GM21447 (cell line): ENCODE measurements at regions not wholly inside any gene's neighbourhood (a gene's known extent, or its start where the extent isn't known, plus 50 kb on each side); places are given as distances from the start of the nearest gene placed in this dataset.

ENCODE experiments used
- ATAC-seq: cut with Tn5 transposase; IDR thresholded peaks from one replicate; pipeline ENCODE4 v1.9.1; 2021; ENCODE audit not compliant: unreplicated experiment

DNA sequence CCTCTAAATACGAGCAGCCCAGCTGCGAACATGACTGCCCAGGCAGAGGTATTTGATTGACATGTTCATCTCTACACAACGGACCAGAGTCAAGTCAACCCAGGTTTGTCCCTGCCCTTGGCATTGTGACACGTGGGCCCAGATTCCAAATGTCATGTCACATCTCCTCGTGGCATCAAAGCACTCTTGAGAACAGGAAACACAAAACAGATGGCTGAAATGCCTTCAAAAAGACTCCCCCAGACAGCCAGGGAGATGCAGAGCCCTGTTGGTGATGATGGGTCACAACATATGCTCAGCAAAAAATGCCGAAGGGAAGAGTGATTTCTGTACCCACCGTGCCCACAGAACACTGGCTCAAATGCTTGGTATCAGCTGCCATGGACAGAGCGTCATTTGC lies 337.8 kb upstream of the DAB1 start:
- no peak for ATAC-seq

DNA sequence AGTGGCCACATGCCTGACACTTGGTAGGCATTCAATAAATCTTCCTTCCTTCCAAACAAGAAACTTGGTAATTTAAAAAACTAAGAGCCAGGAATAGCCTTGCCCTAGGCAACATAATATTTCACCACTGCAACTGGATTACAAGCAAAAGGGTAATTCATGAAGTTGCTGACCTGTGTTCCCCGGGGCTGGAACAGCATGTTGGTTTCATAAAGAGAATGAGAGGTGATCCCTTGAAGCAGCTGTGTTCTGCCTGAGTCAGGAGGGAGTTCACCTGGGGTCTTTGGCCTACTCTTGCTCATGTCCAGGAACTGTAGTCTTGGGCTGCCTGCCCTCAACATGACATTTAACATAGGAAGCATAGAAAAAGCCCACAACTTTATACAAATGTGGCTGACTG lies 329.0 kb upstream of the DAB1 start:
- ATAC-seq = no peak

DNA sequence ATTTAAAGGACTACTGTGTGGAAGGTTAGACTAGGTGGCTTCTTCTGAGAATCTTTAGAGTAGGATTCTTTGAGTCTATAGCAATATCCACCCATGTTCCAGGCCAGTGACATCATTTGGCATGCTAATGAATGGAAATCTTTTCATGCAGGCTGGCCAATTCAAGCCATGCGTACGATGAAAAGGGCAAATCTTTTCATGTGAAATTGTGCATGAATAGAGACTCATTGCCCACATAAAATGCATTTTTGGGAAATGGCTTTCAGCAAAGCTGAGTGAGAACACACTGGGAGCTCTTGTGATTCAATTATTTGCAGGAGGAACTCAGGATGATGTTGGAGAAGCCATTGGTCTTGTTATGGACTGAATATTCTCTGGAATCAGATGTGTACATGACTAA lies 324.9 kb upstream of the DAB1 start:
- ATAC-seq = no peak

DNA sequence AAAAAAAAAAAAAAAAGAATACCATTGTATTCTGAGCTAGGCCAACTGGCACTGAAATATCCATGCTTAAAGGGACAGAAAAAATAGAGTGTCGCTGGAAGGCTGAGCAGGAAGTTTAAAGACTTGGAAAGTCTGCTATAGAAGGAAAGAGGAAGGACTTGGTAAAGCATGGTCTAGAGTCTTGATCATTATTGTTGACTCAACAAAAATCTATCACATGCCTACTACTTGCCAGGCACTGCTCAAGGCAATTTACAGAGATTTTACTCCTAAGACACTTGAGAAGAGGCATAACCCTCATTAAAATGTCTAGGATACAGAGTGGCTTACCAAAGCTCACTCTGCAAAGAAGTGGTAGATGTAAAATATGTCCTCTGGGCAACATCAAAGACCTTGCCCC lies 324.0 kb upstream of the DAB1 start:
- no peak for ATAC-seq

DNA sequence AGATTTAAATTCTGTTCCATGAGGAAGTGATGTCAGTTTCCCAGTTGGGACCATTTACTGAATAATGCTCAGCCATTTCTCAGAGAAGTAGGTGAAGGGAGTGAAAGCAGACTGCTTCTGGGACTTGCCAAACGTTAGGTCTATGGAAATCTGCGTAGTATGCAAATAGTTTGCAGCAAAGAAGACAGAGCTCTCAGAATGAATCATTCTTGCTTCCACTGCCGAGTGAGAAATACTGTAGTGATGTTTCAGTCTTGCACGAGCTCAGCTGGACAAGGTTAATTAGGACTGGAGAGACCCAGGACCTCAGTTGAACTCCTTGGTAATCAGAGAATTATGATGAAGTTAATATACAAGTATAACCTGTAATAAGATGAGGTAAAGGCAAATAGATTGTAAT lies 317.7 kb upstream of the DAB1 start:
- peak; percentile 69 for ATAC-seq

DNA sequence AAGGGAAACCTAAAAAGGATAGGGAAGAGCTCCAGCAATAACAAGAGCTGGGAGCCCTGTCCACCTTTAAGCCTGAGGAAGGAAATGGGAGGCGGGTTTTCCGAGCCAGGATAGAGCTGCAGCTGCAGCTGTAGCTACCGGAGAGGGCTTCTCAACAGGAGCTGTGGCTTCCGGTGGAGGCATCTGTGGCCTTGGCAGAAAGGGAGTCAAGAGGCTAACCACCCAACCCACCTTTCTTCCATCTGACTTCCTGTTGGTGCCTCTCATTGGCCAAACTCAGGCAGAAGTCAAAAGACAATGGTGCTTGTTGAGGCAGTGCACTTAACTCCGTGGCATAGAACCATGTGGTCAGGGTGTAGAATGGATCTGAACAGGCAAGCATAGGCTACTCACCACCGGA lies 313.1 kb upstream of the DAB1 start:
- ATAC-seq = no peak

DNA sequence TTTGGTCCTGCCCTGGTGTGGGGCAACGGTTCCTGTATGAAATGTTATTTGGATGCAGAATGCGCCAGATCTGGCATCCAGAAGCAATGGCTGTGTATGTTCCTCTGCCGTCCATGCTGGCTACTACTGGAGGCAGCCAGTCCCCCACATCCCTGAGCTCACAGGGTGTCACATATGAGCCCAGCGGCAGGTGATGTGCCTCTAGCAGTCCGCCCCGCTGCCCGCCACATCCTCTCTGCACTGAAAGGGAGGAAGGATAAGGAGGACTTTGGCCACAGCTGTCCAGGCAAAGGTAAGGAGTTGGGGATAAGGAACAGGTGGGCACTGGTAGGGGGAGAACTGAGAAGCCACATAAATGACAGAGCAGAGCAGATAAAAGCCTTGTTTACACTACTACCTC lies 305.3 kb upstream of the DAB1 start:
- no peak for ATAC-seq

DNA sequence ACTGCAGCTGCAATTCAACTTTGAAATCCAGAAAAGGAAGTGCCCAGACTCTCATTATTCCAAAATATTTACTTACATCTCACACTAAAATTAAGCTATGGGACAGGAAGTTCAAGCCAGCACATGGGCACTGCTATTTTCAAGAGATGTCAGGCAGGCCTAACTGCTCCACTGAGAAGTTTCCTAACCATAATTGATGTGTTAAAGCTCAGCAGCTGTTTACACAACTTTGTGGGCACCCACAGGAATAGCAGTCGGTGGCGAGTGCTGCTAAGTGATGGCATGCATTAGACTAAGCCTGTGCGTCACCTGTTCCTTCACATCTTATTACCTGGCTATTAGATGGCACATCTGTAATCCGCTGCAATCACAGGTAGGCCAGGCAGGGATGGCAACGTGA lies 303.3 kb upstream of the DAB1 start:
- ATAC-seq = no peak

DNA sequence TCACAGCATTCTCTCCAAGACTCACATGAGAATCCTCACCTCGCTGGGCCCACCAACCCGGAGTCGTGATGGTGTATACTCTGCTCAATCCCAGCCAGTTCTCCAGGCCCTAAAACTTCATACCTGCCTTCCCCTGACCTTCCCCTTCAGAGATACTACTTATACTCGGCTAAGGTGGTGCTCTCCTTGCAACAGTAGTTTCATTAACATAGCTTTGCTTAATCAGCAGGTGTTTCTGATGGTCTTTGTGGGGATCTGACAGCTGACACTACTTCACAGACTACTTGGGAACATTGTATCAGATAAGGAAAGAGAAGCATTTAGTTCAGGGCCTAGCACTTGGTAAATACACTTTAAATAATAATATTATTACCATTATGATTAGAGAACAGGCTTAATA lies 301.5 kb upstream of the DAB1 start:
- ATAC-seq = no peak

DNA sequence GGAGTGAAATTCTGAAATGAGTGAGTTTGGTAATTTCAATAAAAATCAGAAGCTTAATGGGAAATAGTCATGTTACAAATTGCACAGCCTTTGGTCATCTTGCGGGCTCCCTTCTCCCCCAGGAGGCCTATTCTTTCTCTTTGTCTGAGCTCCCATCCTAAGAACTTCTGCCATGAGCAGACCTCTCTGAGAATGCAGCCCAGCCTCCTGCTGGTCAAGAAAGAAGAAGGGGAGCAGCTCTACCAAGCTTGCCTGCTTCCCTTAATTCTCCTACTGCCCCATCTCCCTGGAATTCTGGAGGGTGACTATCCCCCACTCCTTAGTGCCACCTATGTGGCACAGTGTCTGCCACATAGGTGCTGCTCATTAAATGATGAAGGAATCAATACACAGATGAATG lies 300.7 kb upstream of the DAB1 start:
- ATAC-seq = no peak

DNA sequence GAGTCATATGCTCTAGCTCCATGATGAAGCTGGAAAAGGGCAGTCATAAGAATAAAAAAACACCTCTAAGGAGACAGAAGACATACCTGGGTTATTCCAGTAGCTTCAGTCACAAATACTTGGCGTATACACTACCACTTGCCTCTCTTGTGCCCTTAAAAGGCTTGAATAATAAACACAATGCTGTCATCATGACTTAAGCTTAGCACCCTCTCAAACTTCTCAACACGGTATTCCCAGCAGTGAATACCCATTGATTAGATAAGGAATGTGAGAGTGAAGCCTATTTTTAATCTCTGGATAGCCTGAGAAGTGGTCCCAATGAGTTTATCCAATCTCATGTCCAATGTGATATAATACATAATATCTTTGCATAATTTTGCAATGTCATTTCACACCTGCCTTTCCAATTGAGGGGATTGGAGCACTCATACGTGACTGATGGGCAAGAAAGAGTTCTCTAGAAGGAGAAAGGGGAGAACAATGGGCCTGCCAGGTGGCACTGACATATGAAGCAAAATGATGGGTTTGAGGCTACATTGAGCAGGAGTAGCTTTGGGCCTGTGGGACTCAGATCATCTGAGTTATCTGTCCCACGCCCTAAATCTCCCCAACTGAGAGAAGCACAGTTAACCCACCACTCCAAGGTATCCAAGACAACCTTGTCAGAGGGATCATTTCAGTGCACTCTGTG lies 298.6 kb upstream of the DAB1 start:
- ATAC-seq = no peak

DNA sequence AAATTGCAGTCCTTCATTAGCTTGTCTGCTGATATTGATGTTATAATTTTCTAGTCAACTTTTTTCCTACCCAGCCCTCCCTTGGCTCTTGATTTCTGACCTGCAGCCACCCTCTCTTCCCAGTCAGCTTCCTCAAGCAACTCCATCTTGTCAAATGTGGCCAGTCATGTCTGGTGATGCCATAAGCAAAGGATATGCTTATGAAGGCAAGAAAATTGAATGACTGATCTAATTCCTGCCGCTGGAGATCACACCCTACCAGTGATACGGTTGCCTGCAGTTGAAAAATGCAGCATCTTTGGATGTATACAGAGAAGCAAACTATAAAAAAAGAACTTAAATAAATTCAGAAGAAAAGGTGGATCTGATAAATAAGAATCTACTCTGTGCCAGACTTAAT lies 297.1 kb upstream of the DAB1 start:
- no peak for ATAC-seq

DNA sequence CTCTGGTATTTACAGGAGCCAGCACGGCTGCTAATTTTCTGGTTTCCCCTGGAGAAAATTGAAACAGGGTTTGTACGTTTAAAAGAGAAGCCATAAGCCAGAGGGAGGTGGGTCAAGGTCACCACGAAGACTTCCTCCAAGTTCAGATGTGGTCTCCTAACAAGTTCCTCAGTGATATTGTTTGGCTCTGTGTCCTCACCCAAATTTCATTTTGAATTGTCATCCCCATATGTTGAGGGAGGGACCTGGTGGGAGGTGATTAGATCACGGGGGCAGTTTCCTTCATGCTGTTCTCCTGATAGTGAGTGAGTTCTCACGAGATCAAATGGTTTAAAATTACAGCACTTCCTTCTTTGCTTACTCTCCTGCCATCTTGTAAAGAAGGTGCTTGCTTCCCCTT lies 295.4 kb upstream of the DAB1 start:
- no peak for ATAC-seq

DNA sequence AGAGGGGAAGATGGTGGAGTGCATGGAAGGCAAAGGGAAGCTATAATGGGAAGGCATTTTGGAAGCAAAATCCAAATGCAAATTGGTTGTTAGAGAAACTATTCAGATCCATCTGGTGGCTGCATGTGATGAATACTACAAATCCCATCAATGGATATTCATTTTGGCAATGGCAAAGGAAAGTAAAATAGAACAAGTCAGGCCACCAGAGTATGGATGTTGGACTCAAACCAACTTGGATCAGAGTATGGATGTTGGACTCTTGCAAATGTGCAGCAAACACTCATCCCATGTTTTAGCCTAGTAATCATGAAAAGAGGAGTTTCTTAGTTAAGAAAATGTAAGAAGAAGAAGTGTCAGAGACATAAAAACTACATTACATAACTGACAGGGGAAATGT lies 289.6 kb upstream of the DAB1 start:
- no peak for ATAC-seq

DNA sequence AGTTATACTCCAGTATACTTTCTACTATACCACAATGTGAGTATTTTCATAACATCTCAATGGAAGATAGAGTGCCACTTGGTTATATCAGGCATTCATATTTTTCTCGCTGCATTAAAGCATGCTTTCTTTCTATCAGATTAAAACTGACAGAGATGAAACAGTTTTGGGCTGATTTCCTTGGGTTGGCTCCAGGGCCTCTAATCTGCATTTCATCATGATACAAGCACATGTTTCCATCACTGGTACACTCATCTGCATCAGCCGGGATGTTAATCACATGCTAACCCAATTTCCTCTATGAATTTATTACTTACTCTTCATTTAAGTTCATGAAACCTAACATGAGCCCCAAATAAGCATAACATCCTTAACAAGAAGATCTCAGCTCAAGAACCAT lies 289.0 kb upstream of the DAB1 start:
- ATAC-seq = no peak

DNA sequence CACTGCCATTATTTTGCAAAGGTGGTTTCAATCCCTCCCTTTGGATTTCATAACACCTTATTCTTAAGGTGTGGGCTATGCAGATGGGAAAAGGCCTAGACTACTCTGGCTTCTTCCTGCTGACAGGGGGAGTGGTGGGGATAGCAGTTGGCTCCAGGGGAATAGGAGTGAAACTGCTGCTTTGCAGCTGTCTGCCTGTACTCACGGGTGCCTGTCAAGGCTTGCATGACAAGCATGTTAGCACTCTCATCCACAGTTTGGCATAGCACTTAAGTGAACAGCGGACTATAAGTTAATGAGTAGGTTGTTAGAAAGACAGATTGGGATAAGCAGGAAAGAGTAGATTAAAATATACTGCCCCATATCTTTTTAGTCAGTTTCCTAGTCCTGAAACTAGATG lies 287.5 kb upstream of the DAB1 start:
- no peak for ATAC-seq

DNA sequence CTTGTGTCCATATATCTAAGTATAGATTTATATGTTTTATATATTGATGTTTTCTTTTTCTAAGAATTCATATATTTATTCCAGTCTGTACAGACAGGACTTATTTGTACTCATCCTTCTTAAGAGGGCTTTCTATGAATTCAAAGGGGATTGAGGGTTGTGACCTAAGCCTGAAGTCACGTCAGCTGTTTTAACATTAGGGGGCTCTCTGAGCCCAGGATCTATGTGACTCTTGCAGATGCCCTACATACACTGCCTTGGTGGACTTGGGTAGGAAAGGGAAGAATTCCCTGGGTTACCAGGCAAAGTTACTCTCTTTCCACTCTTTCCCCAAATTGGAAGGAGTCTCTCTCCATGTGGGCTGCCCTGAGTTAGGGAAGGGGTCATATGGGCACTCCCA lies 283.8 kb upstream of the DAB1 start:
- ATAC-seq = no peak

DNA sequence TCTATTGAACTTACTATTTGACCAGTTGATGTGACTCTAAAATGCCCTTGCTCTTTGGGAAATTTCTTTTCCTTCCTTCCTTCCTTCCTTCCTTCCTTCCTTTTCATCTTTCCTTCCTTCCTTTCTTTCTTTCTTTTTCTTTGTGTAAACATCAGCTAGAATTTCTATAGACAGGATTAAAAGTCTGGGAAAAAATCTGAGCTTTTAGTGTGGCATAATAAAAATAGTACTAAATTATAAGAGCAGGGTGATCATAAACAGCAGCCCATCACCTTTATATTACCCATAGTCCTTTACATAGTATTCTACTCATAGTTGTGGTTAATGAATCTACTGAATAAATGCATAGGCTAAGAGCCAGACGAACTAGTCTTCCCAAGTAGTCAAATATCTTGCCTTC lies 281.0 kb upstream of the DAB1 start:
- ATAC-seq = no peak

DNA sequence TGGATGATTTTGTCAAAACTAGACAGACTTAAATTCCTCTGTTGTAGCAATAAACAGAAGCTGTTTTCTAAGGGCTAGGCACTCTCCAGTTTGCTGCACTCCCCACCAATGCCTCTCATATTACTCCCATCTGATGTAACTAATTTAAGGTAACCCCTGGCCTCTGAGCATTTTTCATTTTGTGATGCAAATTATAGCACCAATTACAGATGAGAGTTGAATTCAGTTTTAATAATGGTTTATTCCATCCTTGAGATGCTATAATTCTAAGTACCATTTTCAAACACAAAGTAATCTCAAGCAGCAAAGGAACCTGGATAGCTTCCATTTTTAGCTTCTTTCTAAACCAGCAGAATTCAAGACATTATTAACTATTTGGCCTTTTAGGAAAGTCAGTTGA lies 280.4 kb upstream of the DAB1 start:
- ATAC-seq = no peak

DNA sequence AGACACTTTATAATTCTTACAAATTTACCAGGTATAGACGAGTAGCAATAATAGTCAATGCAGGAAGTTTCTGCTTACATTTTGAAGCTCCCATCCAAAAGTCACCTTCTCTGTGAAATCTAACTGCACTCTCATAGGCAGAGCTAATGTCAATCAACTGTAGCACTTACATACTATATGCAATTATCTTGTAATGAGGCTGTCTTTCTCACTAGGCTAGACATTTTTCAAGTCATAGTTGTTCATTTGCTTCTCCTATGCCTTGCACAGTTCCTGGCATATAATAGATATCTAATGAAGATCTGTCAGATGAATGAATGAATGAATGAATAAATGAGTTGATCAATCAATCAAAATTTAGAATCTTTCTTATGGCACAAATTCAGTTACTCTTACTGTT lies 273.0 kb upstream of the DAB1 start:
- no peak for ATAC-seq

DNA sequence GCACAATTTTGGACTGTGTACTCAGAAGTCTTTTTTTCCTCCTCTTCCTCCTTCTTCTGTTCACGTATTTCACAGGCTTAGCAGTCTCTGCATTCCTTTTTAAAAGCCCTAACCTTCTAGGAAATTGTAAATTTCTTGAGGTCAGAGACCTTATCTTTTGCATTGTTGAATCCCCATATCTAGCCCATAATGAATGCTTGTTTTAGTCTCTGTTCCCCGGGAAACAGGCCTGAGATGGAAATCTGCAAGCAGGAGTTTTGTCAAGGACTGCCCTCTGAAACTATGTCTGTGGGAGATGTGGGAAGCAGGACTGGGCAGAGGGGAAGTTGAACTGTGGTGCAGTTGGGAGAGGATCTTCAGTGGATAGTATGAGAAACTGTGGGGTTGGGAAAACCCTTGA lies 272.2 kb upstream of the DAB1 start:
- no peak for ATAC-seq

DNA sequence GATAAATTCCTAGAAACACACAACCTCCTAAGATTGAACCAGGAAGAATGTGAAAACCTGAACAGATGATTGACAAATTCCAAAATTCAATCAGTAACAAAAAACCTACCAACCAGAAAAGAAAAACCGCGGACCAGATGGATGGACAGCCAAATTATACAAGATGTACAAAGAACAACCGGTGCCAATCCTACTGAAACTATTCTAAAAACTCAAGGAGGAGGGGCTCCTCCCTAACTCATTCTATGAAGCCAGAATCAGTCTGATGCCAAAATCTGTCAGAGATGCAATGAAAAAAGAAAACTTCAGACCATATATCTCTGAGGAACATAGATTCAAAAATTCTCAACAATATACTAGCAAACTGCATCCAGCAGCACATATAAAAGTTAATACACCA lies 262.4 kb upstream of the DAB1 start:
- ATAC-seq = no peak

DNA sequence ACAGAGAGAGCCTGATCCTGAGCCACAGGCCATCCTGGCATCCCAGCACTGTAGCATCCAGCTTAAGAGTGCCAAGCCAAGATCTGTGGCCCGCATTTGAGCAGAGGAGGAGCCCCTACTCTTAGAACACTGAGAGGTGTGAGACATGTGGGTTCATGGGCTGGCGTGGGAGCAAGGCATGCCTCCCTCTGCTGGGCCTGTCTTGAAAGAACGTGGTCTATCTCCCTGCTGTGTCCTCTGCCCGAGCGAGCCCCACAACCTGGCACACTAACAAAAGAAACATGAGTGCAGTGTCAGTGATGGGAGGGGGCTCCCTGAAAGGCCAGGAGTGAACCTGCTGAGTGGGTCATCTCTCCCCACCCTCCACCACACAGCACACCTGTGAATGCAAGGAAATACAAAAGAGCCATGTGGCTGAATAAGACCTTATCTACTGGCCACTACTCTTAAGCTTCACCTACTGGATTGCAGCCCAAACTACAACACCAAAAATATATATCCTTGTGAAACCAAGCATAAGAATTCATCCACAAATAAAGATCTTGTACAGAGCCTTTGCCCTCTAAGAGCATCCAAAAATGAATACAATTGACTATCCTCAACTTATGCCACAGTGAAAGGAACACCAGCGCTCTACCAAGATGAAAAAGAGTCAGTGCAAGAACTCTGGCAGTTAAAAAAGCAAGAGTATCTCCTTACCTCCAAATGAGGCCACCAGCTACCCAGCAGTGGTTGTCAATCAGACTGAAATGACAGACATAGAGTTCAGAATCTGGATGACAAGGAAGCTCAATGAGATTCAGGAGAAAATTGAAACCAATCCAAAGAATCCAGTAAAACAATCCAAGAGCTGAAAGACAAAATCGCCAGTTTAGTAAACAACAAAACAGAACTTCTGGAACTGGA lies 259.4 kb upstream of the DAB1 start:
- no peak for ATAC-seq
